SK-N-SH (cell line): ENCODE measurements at regions not wholly inside any gene's neighbourhood (a gene's known extent, or its start where the extent isn't known, plus 50 kb on each side); places are given as distances from the start of the nearest gene placed in this dataset.

Experiments
- EP300 ChIP-seq, 2 experiments: IDR thresholded peaks; 2 replicates each; pipeline versions ENCODE4 v1.4.0 to v1.6.1; 2012; ENCODE audit warnings: borderline replicate concordance in 1 of 2, low read depth in 1 of 2, low read length in 1 of 2
- EZH2phosphoT487 ChIP-seq: fragments of 200-600 bp; sonication (generic); IDR thresholded peaks from 2 replicates; pipeline ENCODE4 v1.6.1; 2017; ENCODE audit warnings: low read depth, mixed run types, mild to moderate bottlenecking, antibody characterized with exemption, moderate library complexity, borderline replicate concordance
- FOSL2 ChIP-seq: IDR thresholded peaks from 2 replicates; pipeline ENCODE4 v1.4.0; 2012; ENCODE audit warnings: low read depth, mild to moderate bottlenecking, moderate library complexity, borderline replicate concordance
- GABPA ChIP-seq: IDR thresholded peaks from 2 replicates; pipeline ENCODE4 v1.4.0; 2012; ENCODE audit warnings: low read depth, mild to moderate bottlenecking
- MAX ChIP-seq: IDR thresholded peaks from 2 replicates; pipeline ENCODE4 v1.4.0; 2012; ENCODE audit warnings: low read depth
- NFIC ChIP-seq: IDR thresholded peaks from 2 replicates; pipeline ENCODE4 v1.4.0; 2012; ENCODE audit warnings: borderline replicate concordance
- PBX3 ChIP-seq: IDR thresholded peaks from 2 replicates; pipeline ENCODE4; 2012
- POLR2AphosphoS5 ChIP-seq: IDR thresholded peaks from 2 replicates; pipeline ENCODE4 v1.6.1; 2012; ENCODE audit warnings: low read depth, low read length
- RAD21 ChIP-seq: IDR thresholded peaks from 2 replicates; pipeline ENCODE4 v1.6.1; 2012; ENCODE audit warnings: mild to moderate bottlenecking, low read length
- RFX5 ChIP-seq: IDR thresholded peaks from 2 replicates; pipeline ENCODE4 v1.6.1; 2012; ENCODE audit warnings: mild to moderate bottlenecking, improper control_type of control experiment, low read length
- SMC3 ChIP-seq: IDR thresholded peaks from 2 replicates; pipeline ENCODE4 v1.6.1; 2012; ENCODE audit warnings: low read depth, low read length, improper control_type of control experiment
- TF ChIP-seq, protein P1 (sequence below): fragments of 200-600 bp; sonication (generic); IDR thresholded peaks from 2 replicates; pipeline ENCODE4 v1.6.1; 2017; ENCODE audit warnings: antibody characterized with exemption, mild to moderate bottlenecking, moderate library complexity

DNA sequence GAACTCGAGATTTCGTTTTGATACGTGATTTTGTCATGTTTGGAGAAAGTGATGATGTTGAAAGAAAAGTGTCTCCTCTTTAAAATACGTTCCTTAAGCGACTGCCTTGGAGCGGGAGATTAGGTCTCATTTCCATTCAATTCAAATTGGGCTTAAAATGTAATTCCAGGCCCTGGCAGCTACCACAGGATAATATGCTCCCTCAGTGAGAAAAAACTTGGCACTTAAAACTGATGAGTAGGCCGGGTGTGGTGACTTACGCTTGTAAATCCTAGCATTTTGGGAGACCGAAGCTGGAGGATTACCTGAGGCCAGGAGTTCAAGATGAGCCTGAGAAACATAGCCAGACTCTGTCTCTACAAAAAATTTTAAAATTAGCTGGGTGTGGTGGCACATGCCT lies 146.3 kb upstream of the L3MBTL4 start:
- TF ChIP-seq, protein P1, sequence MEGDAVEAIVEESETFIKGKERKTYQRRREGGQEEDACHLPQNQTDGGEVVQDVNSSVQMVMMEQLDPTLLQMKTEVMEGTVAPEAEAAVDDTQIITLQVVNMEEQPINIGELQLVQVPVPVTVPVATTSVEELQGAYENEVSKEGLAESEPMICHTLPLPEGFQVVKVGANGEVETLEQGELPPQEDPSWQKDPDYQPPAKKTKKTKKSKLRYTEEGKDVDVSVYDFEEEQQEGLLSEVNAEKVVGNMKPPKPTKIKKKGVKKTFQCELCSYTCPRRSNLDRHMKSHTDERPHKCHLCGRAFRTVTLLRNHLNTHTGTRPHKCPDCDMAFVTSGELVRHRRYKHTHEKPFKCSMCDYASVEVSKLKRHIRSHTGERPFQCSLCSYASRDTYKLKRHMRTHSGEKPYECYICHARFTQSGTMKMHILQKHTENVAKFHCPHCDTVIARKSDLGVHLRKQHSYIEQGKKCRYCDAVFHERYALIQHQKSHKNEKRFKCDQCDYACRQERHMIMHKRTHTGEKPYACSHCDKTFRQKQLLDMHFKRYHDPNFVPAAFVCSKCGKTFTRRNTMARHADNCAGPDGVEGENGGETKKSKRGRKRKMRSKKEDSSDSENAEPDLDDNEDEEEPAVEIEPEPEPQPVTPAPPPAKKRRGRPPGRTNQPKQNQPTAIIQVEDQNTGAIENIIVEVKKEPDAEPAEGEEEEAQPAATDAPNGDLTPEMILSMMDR: no peak
- TF ChIP-seq NFIC: no peak
- no peak for TF ChIP-seq EP300 (IDR thresholded peaks at IDR 0.05; ENCODE audit: borderline replicate concordance in 1 of 2, low read depth in 1 of 2, low read length in 1 of 2)
- TF ChIP-seq PBX3: no peak
- TF ChIP-seq MAX: no peak
- no peak for TF ChIP-seq RFX5
- TF ChIP-seq POLR2AphosphoS5: no peak
- TF ChIP-seq SMC3: no peak
- no peak for TF ChIP-seq RAD21
- TF ChIP-seq FOSL2: no peak
- TF ChIP-seq GABPA: no peak
- TF ChIP-seq EZH2phosphoT487: no peak
